Upper lobe of left lung (tissue), 4 donors: ENCODE measurements at regions not wholly inside any gene's neighbourhood (a gene's known extent, or its start where the extent isn't known, plus 50 kb on each side); places are given as distances from the start of the nearest gene placed in this dataset.

ENCODE experiments used
- CTCF ChIP-seq, 6 experiments: fragments of 450-650 bp in 4 of 6; fragments of 200-600 bp in 2 of 6; sonication (generic) in 2 of 6; IDR thresholded peaks; one replicate each; pipeline ENCODE4 v1.5.1; 2016 to 2019; ENCODE audit warnings: antibody characterized with exemption in 6 of 6
- POLR2A ChIP-seq, 4 donors: fragments of 450-650 bp; IDR thresholded peaks; one replicate each; pipeline ENCODE4 v1.5.1; 2016 to 2017; ENCODE audit warnings: antibody characterized with exemption in 4 of 4, mild to moderate bottlenecking in 2 of 4
- POLR2AphosphoS5 ChIP-seq, 2 donors: sonication (generic); formaldehyde crosslinking; IDR thresholded peaks; one replicate each; pipeline ENCODE4 v1.5.1; 2017; ENCODE audit warnings: antibody characterized with exemption in 2 of 2

DNA sequence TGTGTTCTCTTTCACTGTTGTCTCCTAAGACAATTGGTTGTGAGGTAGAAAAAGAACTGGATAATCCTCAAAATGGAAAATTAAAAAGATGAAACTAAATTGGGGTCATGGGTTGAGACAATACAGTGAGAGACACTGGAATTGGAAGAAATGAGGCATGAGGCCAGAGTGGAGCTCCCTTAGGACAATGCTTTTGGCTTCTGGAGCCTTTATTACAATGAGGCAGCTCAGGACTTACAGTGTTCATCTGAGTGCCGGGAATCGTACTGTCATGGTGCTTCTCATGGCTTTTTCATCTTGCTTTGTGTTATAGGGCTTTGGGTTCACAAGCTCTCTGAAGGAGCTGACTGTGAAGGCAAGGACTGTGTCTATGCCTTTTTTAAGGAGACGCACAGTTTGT, 293.5 kb downstream of the SOX2 start:
- TF ChIP-seq CTCF (IDR thresholded peaks at IDR 0.05) (no peak), POLR2A (IDR thresholded peaks at IDR 0.05) (no peak), POLR2AphosphoS5 (IDR thresholded peaks at IDR 0.05) (no peak)
